ENCODE measurements at regions not wholly inside any gene's neighbourhood (a gene's known extent, or its start where the extent isn't known, plus 50 kb on each side); places are given as distances from the start of the nearest gene placed in this dataset.
"Not testable (repeated sequence)": the region's sequence is repeated elsewhere in the genome, so short reads cannot be mapped to it uniquely, and the experiment has no call there.

- not testable (repeated sequence) for TF ChIP-seq CTCF, POLR2A, EP300 (IDR thresholded peaks at IDR 0.05)
Measured at GRCh38 chr3:20989653-20990052, 761.4 kb downstream of the ZNF385D start.

Measured in tibial nerve (tissue), 4 donors.